Activated naive CD4-positive, alpha-beta T cell treated with anti-CD3 and anti-CD28 coated beads, Interleukin-2, amount 50 U/mL, for 16 hours (primary cell): ENCODE measurements at regions not wholly inside any gene's neighbourhood (a gene's known extent, or its start where the extent isn't known, plus 50 kb on each side); places are given as distances from the start of the nearest gene placed in this dataset.
"Not testable (repeated sequence)": the region's sequence is repeated elsewhere in the genome, so short reads cannot be mapped to it uniquely, and the experiment has no call there.

Experiments used
- DNase-seq: peaks from one replicate; pipeline ENCODE4 v3.0.0-alpha.2; 2020

- DNase-seq: no peak
Measured at GRCh38 chr1:244326757-244327156, 125.0 kb downstream of the ADSS2 start.

- DNase-seq: no peak
Measured at GRCh38 chr1:244327533-244327932, 124.2 kb downstream of the ADSS2 start.

- DNase-seq: no peak
Measured at GRCh38 chr1:244328476-244328875, 123.2 kb downstream of the ADSS2 start.

GRCh38 chr1:244329591-244330317, 122.0 kb downstream of the ADSS2 start:
- no peak for DNase-seq

- no peak for DNase-seq
Measured at GRCh38 chr1:244330318-244330625, 121.4 kb downstream of the ADSS2 start.

- DNase-seq: not testable (repeated sequence)
Measured at GRCh38 chr1:244332761-244333160, 118.9 kb downstream of the ADSS2 start.

GRCh38 chr1:244334315-244334714, 117.4 kb downstream of the ADSS2 start:
- not testable (repeated sequence) for DNase-seq

- not testable (repeated sequence) for DNase-seq
Measured at GRCh38 chr1:244334842-244335241, 116.9 kb downstream of the ADSS2 start.

- DNase-seq: no peak
Measured at GRCh38 chr1:244335456-244335855, 116.3 kb downstream of the ADSS2 start.

- no peak for DNase-seq
Measured at GRCh38 chr1:244336232-244336899, 115.3 kb downstream of the ADSS2 start.

- no peak for DNase-seq
Measured at GRCh38 chr1:244337839-244338238, 113.9 kb downstream of the ADSS2 start.

- DNase-seq: no peak
Measured at GRCh38 chr1:244339073-244339692, 112.5 kb downstream of the ADSS2 start.

- DNase-seq: no peak
Measured at GRCh38 chr1:244339776-244340175, 111.9 kb downstream of the ADSS2 start.

GRCh38 chr1:244340396-244340795, 111.3 kb downstream of the ADSS2 start:
- no peak for DNase-seq

GRCh38 chr1:244341455-244342450, 110.0 kb downstream of the ADSS2 start:
- DNase-seq: no peak

GRCh38 chr1:244344001-244344400, 107.7 kb downstream of the ADSS2 start:
- no peak for DNase-seq

GRCh38 chr1:244346972-244347618, 104.6 kb downstream of the ADSS2 start:
- DNase-seq: no peak

GRCh38 chr1:244347942-244348341, 103.8 kb downstream of the ADSS2 start:
- no peak for DNase-seq

GRCh38 chr1:244349103-244349531, 102.6 kb downstream of the ADSS2 start:
- DNase-seq: no peak

GRCh38 chr1:244349581-244350001, 102.1 kb downstream of the ADSS2 start:
- no peak for DNase-seq

- DNase-seq: no peak
Measured at GRCh38 chr1:244350027-244350426, 101.7 kb downstream of the ADSS2 start.

GRCh38 chr1:244352156-244352830, 99.4 kb downstream of the ADSS2 start:
- DNase-seq: no peak
